GM23338 (cell line): ENCODE measurements at regions not wholly inside any gene's neighbourhood (a gene's known extent, or its start where the extent isn't known, plus 50 kb on each side); places are given as distances from the start of the nearest gene placed in this dataset.

Experiments used
- CTCF ChIP-seq, 2 experiments: fragments of 200-600 bp in 1 of 2; sonication (generic) in 1 of 2; conservative IDR thresholded peaks; 2 replicates each; pipeline versions ENCODE4 v1.5.1 to v1.6.1; 2016 to 2017; ENCODE audit warnings: antibody characterized with exemption in 2 of 2, low read depth in 2 of 2, mild to moderate bottlenecking in 2 of 2, moderate library complexity in 1 of 2
- EZH2 ChIP-seq: fragments of 200-600 bp; sonication (generic); IDR thresholded peaks from one replicate; pipeline ENCODE4 v1.8.0; 2017; ENCODE audit warnings: antibody characterized with exemption, mild to moderate bottlenecking, low read depth; ENCODE audit not compliant: unreplicated experiment
- POLR2AphosphoS5 ChIP-seq: IDR thresholded peaks from 2 replicates; pipeline ENCODE4 v1.6.1; 2016; ENCODE audit warnings: antibody characterized with exemption, low read depth

DNA sequence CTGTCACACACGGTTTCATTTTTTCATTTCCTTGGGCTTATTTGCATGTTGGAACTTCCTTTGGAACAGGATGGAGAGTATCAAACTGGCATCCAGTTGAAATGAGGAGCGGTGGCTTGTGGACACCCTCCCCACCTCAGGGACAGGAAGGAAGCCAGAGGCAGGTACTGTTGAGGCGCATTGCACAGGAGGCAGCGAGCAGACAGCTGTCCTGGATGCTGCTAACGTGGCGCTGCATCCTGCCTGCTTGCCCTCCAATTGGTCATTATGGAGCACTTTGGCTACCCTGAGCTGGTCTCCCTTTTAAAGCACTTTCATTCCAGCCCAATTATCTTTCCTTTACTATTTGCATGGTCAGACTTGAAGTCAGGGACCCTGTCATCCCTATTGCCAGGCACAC is 80.7 kb upstream of the ITGA4 start:
- no peak for TF ChIP-seq CTCF (conservative IDR thresholded peaks at IDR 0.05; ENCODE audit: low read depth in 2 of 2)
- no peak for TF ChIP-seq EZH2
- no peak for TF ChIP-seq POLR2AphosphoS5
